Caki2 (cell line): ENCODE measurements at regions not wholly inside any gene's neighbourhood (a gene's known extent, or its start where the extent isn't known, plus 50 kb on each side); places are given as distances from the start of the nearest gene placed in this dataset.

Experiments used
- DNase-seq: peaks from one replicate; pipeline ENCODE4 v3.0.0-alpha.2; 2015; ENCODE audit warnings: low read depth
- in situ Hi-C: cut with HindIII; loops from 2 replicates; pipeline ENCODE4 v1.10.0; 2016; ENCODE audit warnings: low sequenced_read_pairs, low pct_unique_long_range_greater_than_20kb, mixed read lengths

DNA sequence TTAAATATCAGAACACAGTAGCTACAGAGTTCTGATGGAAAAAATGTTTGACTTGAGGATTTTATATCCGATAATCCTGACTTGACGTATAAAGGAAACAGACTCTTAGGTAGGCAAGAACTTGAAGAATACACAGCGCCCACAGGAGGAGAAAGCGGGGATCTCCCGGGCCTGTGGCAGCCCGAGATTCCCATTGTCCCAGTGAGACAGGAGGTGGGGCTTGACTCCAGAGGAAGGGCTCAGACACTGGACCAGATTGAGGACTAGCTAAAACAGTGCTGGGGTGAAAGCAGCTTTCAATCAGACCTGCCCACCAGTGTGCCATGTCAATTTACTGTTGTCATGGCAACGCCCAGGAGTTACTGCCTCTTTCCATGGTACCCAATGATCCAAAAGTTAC lies 51.1 kb upstream of the C14orf180 start:
- in situ Hi-C loops: no loop called here
- DNase-seq: no peak
